ENCODE measurements at regions not wholly inside any gene's neighbourhood (a gene's known extent, or its start where the extent isn't known, plus 50 kb on each side); places are given as distances from the start of the nearest gene placed in this dataset.

- Histone ChIP-seq H3K4me3 (no peak overlapping the region), H3K4me1 (no peaks in the 10 kb centered on the region), H3K27me3 (no peaks in the 10 kb centered on the region), H3K27ac (no peak overlapping the region), H3K36me3 (no peaks in the 10 kb centered on the region), H3K9me3 (replicated peaks) (no peaks in the 10 kb centered on the region)
- DNase-seq, result no peak
Measured at GRCh38 chr5:124554746-124555578, 191.5 kb downstream of the ZNF608 start.

GRCh38 chr5:124553911-124554310, 192.5 kb downstream of the ZNF608 start:
- no peaks in the 10 kb centered on the region for H3K4me1 ChIP-seq
- H3K27me3 ChIP-seq, result no peaks in the 10 kb centered on the region
- no peaks in the 10 kb centered on the region for H3K36me3 ChIP-seq
- H3K4me3 ChIP-seq, result no peak overlapping the region
- DNase-seq, result no peak
- H3K9me3 ChIP-seq (replicated peaks), result no peaks in the 10 kb centered on the region
- H3K27ac ChIP-seq, result no peak overlapping the region

- H3K27me3 ChIP-seq, result no peaks in the 10 kb centered on the region
- H3K36me3 ChIP-seq, result no peaks in the 10 kb centered on the region
- no peaks in the 10 kb centered on the region for H3K9me3 ChIP-seq (replicated peaks)
- H3K4me1 ChIP-seq, result no peaks in the 10 kb centered on the region
- no peak overlapping the region for H3K4me3 ChIP-seq
- no peak for DNase-seq
- H3K27ac ChIP-seq, result no peak overlapping the region
Measured at GRCh38 chr5:124552526-124552925, 193.9 kb downstream of the ZNF608 start.

GRCh38 chr5:124551939-124552279, 194.5 kb downstream of the ZNF608 start:
- DNase-seq, result no peak
- Histone ChIP-seq H3K27ac (no peak overlapping the region), H3K27me3 (no peaks in the 10 kb centered on the region), H3K36me3 (no peaks in the 10 kb centered on the region), H3K9me3 (replicated peaks) (no peaks in the 10 kb centered on the region), H3K4me1 (no peaks in the 10 kb centered on the region), H3K4me3 (no peak overlapping the region)

- Histone ChIP-seq H3K36me3 (no peaks in the 10 kb centered on the region), H3K27me3 (no peaks in the 10 kb centered on the region), H3K4me3 (no peak overlapping the region), H3K9me3 (replicated peaks) (no peaks in the 10 kb centered on the region), H3K27ac (no peak overlapping the region), H3K4me1 (no peaks in the 10 kb centered on the region)
- DNase-seq, result no peak
Measured at GRCh38 chr5:124550731-124551130, 195.7 kb downstream of the ZNF608 start.

- Histone ChIP-seq H3K4me3 (no peak overlapping the region), H3K9me3 (replicated peaks) (no peaks in the 10 kb centered on the region), H3K27me3 (no peaks in the 10 kb centered on the region), H3K4me1 (no peaks in the 10 kb centered on the region), H3K27ac (no peak overlapping the region), H3K36me3 (no peaks in the 10 kb centered on the region)
- DNase-seq, result no peak
Measured at GRCh38 chr5:124549891-124550436, 196.5 kb downstream of the ZNF608 start.

GRCh38 chr5:124546643-124547042, 199.8 kb downstream of the ZNF608 start:
- H3K36me3 ChIP-seq, result no peaks in the 10 kb centered on the region
- DNase-seq, result peak; percentile 31 to 69
- no peak overlapping the region for H3K4me3 ChIP-seq
- H3K4me1 ChIP-seq, result no peaks in the 10 kb centered on the region
- no peaks in the 10 kb centered on the region for H3K27me3 ChIP-seq
- no peak overlapping the region for H3K27ac ChIP-seq
- no peaks in the 10 kb centered on the region for H3K9me3 ChIP-seq (replicated peaks)

GRCh38 chr5:124544366-124545055, 201.9 kb downstream of the ZNF608 start:
- DNase-seq, result no peak
- Histone ChIP-seq H3K4me1 (no peaks in the 10 kb centered on the region), H3K4me3 (no peak overlapping the region), H3K27me3 (no peaks in the 10 kb centered on the region), H3K9me3 (replicated peaks) (no peaks in the 10 kb centered on the region), H3K27ac (no peak overlapping the region), H3K36me3 (no peaks in the 10 kb centered on the region)

- Histone ChIP-seq H3K4me1 (no peaks in the 10 kb centered on the region), H3K27me3 (no peaks in the 10 kb centered on the region), H3K27ac (no peak overlapping the region), H3K4me3 (no peak overlapping the region), H3K36me3 (no peaks in the 10 kb centered on the region), H3K9me3 (replicated peaks) (no peaks in the 10 kb centered on the region)
- no peak for DNase-seq
Measured at GRCh38 chr5:124538931-124539330, 207.5 kb downstream of the ZNF608 start.

- Histone ChIP-seq H3K4me1 (no peaks in the 10 kb centered on the region), H3K4me3 (no peak overlapping the region), H3K9me3 (replicated peaks) (no peaks in the 10 kb centered on the region), H3K36me3 (no peaks in the 10 kb centered on the region), H3K27me3 (no peaks in the 10 kb centered on the region), H3K27ac (no peak overlapping the region)
- DNase-seq, result no peak
Measured at GRCh38 chr5:124538191-124538590, 208.2 kb downstream of the ZNF608 start.

GRCh38 chr5:124537522-124537921, 208.9 kb downstream of the ZNF608 start:
- Histone ChIP-seq H3K36me3 (no peaks in the 10 kb centered on the region), H3K27ac (no peak overlapping the region)

GRCh38 chr5:124537107-124537506, 209.3 kb downstream of the ZNF608 start:
- Histone ChIP-seq H3K4me1 (no peaks in the 10 kb centered on the region), H3K4me3 (no peak overlapping the region), H3K36me3 (no peaks in the 10 kb centered on the region), H3K9me3 (replicated peaks) (no peaks in the 10 kb centered on the region), H3K27me3 (no peaks in the 10 kb centered on the region), H3K27ac (no peak overlapping the region)
- no peak for DNase-seq

More at GRCh38 chr5:124537522-124537921, 208.9 kb downstream of the ZNF608 start:
- Histone ChIP-seq H3K9me3 (replicated peaks) (no peaks in the 10 kb centered on the region), H3K27me3 (no peaks in the 10 kb centered on the region), H3K4me1 (no peaks in the 10 kb centered on the region), H3K4me3 (no peak overlapping the region)
- no peak for DNase-seq

GRCh38 chr5:124536333-124536732, 210.1 kb downstream of the ZNF608 start:
- H3K4me3 ChIP-seq, result no peak overlapping the region
- no peak for DNase-seq
- no peaks in the 10 kb centered on the region for H3K27me3 ChIP-seq
- no peaks in the 10 kb centered on the region for H3K36me3 ChIP-seq
- no peaks in the 10 kb centered on the region for H3K9me3 ChIP-seq (replicated peaks)
- H3K4me1 ChIP-seq, result no peaks in the 10 kb centered on the region
- no peak overlapping the region for H3K27ac ChIP-seq

- no peak overlapping the region for H3K4me3 ChIP-seq
- no peak for DNase-seq
- H3K4me1 ChIP-seq, result no peaks in the 10 kb centered on the region
- no peaks in the 10 kb centered on the region for H3K36me3 ChIP-seq
- no peaks in the 10 kb centered on the region for H3K9me3 ChIP-seq (replicated peaks)
- no peak overlapping the region for H3K27ac ChIP-seq
- H3K27me3 ChIP-seq, result no peaks in the 10 kb centered on the region
Measured at GRCh38 chr5:124530916-124531315, 215.5 kb downstream of the ZNF608 start.

- H3K4me3 ChIP-seq, result no peak overlapping the region
- no peak for DNase-seq
Measured at GRCh38 chr5:124528838-124529237, 217.6 kb downstream of the ZNF608 start.

More at GRCh38 chr5:124528838-124529237, 217.6 kb downstream of the ZNF608 start:
- Histone ChIP-seq H3K27ac (no peak overlapping the region), H3K4me1 (no peaks in the 10 kb centered on the region), H3K36me3 (no peaks in the 10 kb centered on the region), H3K27me3 (no peaks in the 10 kb centered on the region), H3K9me3 (replicated peaks) (no peaks in the 10 kb centered on the region)

All from SJCRH30 (cell line).